ENCODE measurements at regions not wholly inside any gene's neighbourhood (a gene's known extent, or its start where the extent isn't known, plus 50 kb on each side); places are given as distances from the start of the nearest gene placed in this dataset.
"Not testable (repeated sequence)": the region's sequence is repeated elsewhere in the genome, so short reads cannot be mapped to it uniquely, and the experiment has no call there.

GRCh38 chr11:135006800-135007199, 594.8 kb upstream of the B3GAT1 start:
- no peaks in the 10 kb centered on the region for H3K36me3 Mint-ChIP-seq (ENCODE audit: low read depth)
- H3K27me3 Mint-ChIP-seq (ENCODE audit: low read depth): no peaks in the 10 kb centered on the region
- H3K4me1 Mint-ChIP-seq (ENCODE audit: low read depth): no peaks in the 10 kb centered on the region
- intact Hi-C loops (cut with micrococcal nuclease): no loop called here
- DNase-seq (ENCODE audit: low spot score): no peak
- H3K4me3 Mint-ChIP-seq (ENCODE audit: low read depth): no peak overlapping the region
- no peak overlapping the region for H3K27ac Mint-ChIP-seq
- peaks cover 3% of the 10 kb centered on the region for H3K9me3 Mint-ChIP-seq

GRCh38 chr11:135004495-135004894, 592.5 kb upstream of the B3GAT1 start:
- Mint-ChIP-seq H3K27ac (no peak overlapping the region), H3K4me3 (ENCODE audit: low read depth) (no peak overlapping the region), H3K9me3 (no peaks in the 10 kb centered on the region), H3K4me1 (ENCODE audit: low read depth) (no peaks in the 10 kb centered on the region), H3K36me3 (ENCODE audit: low read depth) (no peaks in the 10 kb centered on the region), H3K27me3 (ENCODE audit: low read depth) (no peaks in the 10 kb centered on the region)
- DNase-seq (ENCODE audit: low spot score): no peak
- intact Hi-C loops (cut with micrococcal nuclease): no loop called here

DNA sequence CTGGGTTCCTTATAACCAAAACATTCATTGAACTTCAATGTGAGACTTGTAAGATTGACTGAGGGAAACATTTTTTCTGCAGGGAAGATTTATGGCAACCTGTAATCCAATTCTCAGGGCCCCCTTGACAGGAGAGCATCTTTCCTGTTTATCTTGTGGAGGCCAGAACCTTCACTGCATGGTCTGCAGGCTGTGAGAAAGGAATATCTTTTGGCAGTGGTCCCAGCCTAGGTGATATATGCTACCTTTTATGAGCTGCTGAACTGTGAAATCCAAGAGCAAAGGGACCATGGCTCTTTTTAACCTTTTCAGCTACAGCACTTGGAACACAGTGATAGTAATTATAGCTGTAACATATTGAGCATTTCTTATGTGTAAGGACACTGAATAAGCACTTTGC, 590.2 kb upstream of the B3GAT1 start:
- H3K4me1 Mint-ChIP-seq (ENCODE audit: low read depth): no peaks in the 10 kb centered on the region
- no peaks in the 10 kb centered on the region for H3K9me3 Mint-ChIP-seq
- no peak overlapping the region for H3K27ac Mint-ChIP-seq
- H3K27me3 Mint-ChIP-seq (ENCODE audit: low read depth): no peaks in the 10 kb centered on the region
- intact Hi-C loops (cut with micrococcal nuclease): no loop called here
- no peaks in the 10 kb centered on the region for H3K36me3 Mint-ChIP-seq (ENCODE audit: low read depth)
- DNase-seq (ENCODE audit: low spot score): no peak
- no peak overlapping the region for H3K4me3 Mint-ChIP-seq (ENCODE audit: low read depth)

DNA sequence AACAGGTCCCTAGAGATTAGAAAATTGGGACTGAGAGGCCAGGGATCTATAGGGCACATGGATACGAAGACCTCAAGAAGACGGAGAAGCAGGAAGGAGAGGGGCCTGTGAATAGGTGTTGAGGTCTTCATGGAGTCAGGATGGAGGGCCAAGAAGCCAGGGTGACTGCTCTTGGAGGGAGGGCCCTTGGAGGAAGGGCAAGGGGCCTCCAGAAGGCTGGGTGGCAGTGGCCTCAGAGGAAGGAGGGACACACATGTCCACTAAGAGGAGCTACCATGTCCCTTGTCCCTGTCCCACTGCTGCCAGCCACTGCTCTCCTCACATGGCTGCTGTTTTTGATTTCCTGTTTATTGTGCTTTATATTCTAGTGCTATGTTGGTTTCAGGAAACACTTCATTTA, 589.5 kb upstream of the B3GAT1 start:
- Mint-ChIP-seq H3K36me3 (ENCODE audit: low read depth) (no peaks in the 10 kb centered on the region), H3K27me3 (ENCODE audit: low read depth) (no peaks in the 10 kb centered on the region), H3K27ac (no peak overlapping the region), H3K4me1 (ENCODE audit: low read depth) (no peaks in the 10 kb centered on the region), H3K9me3 (no peaks in the 10 kb centered on the region), H3K4me3 (ENCODE audit: low read depth) (no peak overlapping the region)
- intact Hi-C loops (cut with micrococcal nuclease): no loop called here
- no peak for DNase-seq (ENCODE audit: low spot score)

DNA sequence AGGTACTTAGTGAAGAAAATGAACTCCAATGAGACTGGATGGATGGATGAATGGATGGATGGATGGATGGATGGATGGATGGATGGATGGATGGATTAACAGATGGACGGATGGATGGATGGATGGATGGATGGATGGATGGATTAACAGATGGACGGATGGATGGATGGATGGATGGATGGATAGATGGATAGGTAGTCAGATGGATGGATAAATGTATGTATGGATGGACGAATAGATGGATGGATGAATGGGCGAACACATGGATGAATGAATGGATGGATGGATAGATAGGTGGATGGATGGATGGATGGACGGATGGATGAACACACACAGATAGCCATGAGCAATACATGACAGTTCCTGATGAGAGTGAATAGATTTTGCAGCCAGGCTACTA, 589.0 kb upstream of the B3GAT1 start:
- H3K4me1 Mint-ChIP-seq (ENCODE audit: low read depth); H3K27me3 Mint-ChIP-seq (ENCODE audit: low read depth); intact Hi-C loops (cut with micrococcal nuclease); H3K36me3 Mint-ChIP-seq (ENCODE audit: low read depth); H3K9me3 Mint-ChIP-seq; DNase-seq (ENCODE audit: low spot score); H3K27ac Mint-ChIP-seq; H3K4me3 Mint-ChIP-seq (ENCODE audit: low read depth): not testable (repeated sequence)

GRCh38 chr11:134999590-134999989, 587.5 kb upstream of the B3GAT1 start:
- no peaks in the 10 kb centered on the region for H3K36me3 Mint-ChIP-seq (ENCODE audit: low read depth)
- no peaks in the 10 kb centered on the region for H3K9me3 Mint-ChIP-seq
- DNase-seq (ENCODE audit: low spot score): no peak
- intact Hi-C loops (cut with micrococcal nuclease): no loop called here
- no peak overlapping the region for H3K4me3 Mint-ChIP-seq (ENCODE audit: low read depth)
- no peak overlapping the region for H3K27ac Mint-ChIP-seq
- H3K27me3 Mint-ChIP-seq (ENCODE audit: low read depth): no peaks in the 10 kb centered on the region
- no peaks in the 10 kb centered on the region for H3K4me1 Mint-ChIP-seq (ENCODE audit: low read depth)

GRCh38 chr11:134997652-134998320, 585.7 kb upstream of the B3GAT1 start:
- no peak for DNase-seq (ENCODE audit: low spot score)
- intact Hi-C loops (cut with micrococcal nuclease): no loop called here
- Mint-ChIP-seq H3K4me3 (ENCODE audit: low read depth) (no peak overlapping the region), H3K9me3 (no peaks in the 10 kb centered on the region), H3K27ac (no peak overlapping the region), H3K4me1 (ENCODE audit: low read depth) (no peaks in the 10 kb centered on the region), H3K36me3 (ENCODE audit: low read depth) (no peaks in the 10 kb centered on the region), H3K27me3 (ENCODE audit: low read depth) (no peaks in the 10 kb centered on the region)

- Mint-ChIP-seq H3K36me3 (ENCODE audit: low read depth) (no peaks in the 10 kb centered on the region), H3K27me3 (ENCODE audit: low read depth) (no peaks in the 10 kb centered on the region), H3K4me3 (ENCODE audit: low read depth) (no peak overlapping the region), H3K4me1 (ENCODE audit: low read depth) (no peaks in the 10 kb centered on the region), H3K27ac (no peak overlapping the region), H3K9me3 (no peaks in the 10 kb centered on the region)
- intact Hi-C loops (cut with micrococcal nuclease): no loop called here
- no peak for DNase-seq (ENCODE audit: low spot score)
Measured at GRCh38 chr11:134995741-134996140, 583.7 kb upstream of the B3GAT1 start.

- intact Hi-C loops (cut with micrococcal nuclease): no loop called here
- Mint-ChIP-seq H3K27ac (no peak overlapping the region), H3K27me3 (ENCODE audit: low read depth) (no peaks in the 10 kb centered on the region), H3K36me3 (ENCODE audit: low read depth) (no peaks in the 10 kb centered on the region), H3K9me3 (no peaks in the 10 kb centered on the region), H3K4me1 (ENCODE audit: low read depth) (no peaks in the 10 kb centered on the region), H3K4me3 (ENCODE audit: low read depth) (no peak overlapping the region)
- DNase-seq (ENCODE audit: low spot score): no peak
Measured at GRCh38 chr11:134994431-134994830, 582.4 kb upstream of the B3GAT1 start.

- no peaks in the 10 kb centered on the region for H3K9me3 Mint-ChIP-seq
- no peak for DNase-seq (ENCODE audit: low spot score)
- H3K4me1 Mint-ChIP-seq (ENCODE audit: low read depth): no peaks in the 10 kb centered on the region
- no peaks in the 10 kb centered on the region for H3K36me3 Mint-ChIP-seq (ENCODE audit: low read depth)
- no peak overlapping the region for H3K27ac Mint-ChIP-seq
- no peaks in the 10 kb centered on the region for H3K27me3 Mint-ChIP-seq (ENCODE audit: low read depth)
- no peak overlapping the region for H3K4me3 Mint-ChIP-seq (ENCODE audit: low read depth)
- intact Hi-C loops (cut with micrococcal nuclease): no loop called here
Measured at GRCh38 chr11:134993691-134994243, 581.7 kb upstream of the B3GAT1 start.

DNA sequence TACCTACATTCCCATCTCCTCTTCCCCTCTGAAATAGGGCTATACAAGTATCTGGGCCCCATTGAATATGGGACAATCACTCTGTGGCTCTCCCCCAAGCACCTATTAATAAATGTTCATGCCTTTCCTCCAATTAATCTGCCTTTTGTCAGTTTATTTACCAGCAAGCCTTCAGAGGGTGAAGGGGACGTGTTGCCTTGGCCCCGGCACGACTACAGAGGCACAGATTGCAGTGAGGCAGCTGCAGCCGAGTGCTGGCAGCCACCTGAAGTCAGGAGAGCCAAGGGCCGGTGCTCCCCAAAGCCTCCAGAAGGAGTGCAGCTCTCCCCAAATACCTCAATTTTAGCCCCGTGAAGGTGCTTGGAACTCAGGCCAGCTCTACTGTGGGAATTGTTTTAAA, 580.9 kb upstream of the B3GAT1 start:
- H3K36me3 Mint-ChIP-seq (ENCODE audit: low read depth): no peaks in the 10 kb centered on the region
- no peak overlapping the region for H3K4me3 Mint-ChIP-seq (ENCODE audit: low read depth)
- no peaks in the 10 kb centered on the region for H3K4me1 Mint-ChIP-seq (ENCODE audit: low read depth)
- DNase-seq (ENCODE audit: low spot score): no peak
- intact Hi-C loops (cut with micrococcal nuclease): no loop called here
- no peaks in the 10 kb centered on the region for H3K27me3 Mint-ChIP-seq (ENCODE audit: low read depth)
- H3K27ac Mint-ChIP-seq: no peak overlapping the region
- H3K9me3 Mint-ChIP-seq: no peaks in the 10 kb centered on the region

GRCh38 chr11:134988495-134988894, 576.5 kb upstream of the B3GAT1 start:
- Mint-ChIP-seq H3K36me3 (ENCODE audit: low read depth) (no peaks in the 10 kb centered on the region), H3K4me3 (ENCODE audit: low read depth) (no peak overlapping the region), H3K9me3 (no peaks in the 10 kb centered on the region), H3K4me1 (ENCODE audit: low read depth) (no peaks in the 10 kb centered on the region), H3K27me3 (ENCODE audit: low read depth) (no peaks in the 10 kb centered on the region), H3K27ac (no peak overlapping the region)
- DNase-seq (ENCODE audit: low spot score): no peak
- intact Hi-C loops (cut with micrococcal nuclease): no loop called here

DNA sequence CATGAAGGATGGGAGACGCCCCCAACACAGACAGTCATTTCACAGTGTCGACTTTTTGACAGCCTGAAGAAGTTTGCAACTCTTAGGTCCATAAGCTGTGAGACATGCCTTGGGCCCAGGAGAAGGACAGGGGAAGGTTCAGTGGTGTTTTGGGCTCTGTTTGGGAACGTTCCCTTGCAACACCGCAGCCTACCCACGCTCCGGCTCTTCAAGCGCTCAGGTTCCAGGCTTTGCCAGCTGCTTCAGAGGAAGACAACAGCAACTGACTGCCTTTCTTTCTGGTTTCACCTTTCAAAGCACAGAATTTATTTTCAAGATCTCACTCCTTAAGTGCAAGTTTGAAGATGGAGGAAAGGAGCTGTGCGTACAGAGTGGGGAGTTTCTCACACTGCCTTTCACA, 575.8 kb upstream of the B3GAT1 start:
- H3K4me1 Mint-ChIP-seq (ENCODE audit: low read depth): no peaks in the 10 kb centered on the region
- H3K4me3 Mint-ChIP-seq (ENCODE audit: low read depth): no peak overlapping the region
- no peaks in the 10 kb centered on the region for H3K36me3 Mint-ChIP-seq (ENCODE audit: low read depth)
- no peaks in the 10 kb centered on the region for H3K27me3 Mint-ChIP-seq (ENCODE audit: low read depth)
- intact Hi-C loops (cut with micrococcal nuclease): no loop called here
- H3K27ac Mint-ChIP-seq: no peak overlapping the region
- no peaks in the 10 kb centered on the region for H3K9me3 Mint-ChIP-seq
- no peak for DNase-seq (ENCODE audit: low spot score)

Data from activated T-helper 2 cell treated with anti-CD3 and anti-CD28 coated beads, Interferon-gamma antibody, Interleukin-2, Interleukin-4, amounts not matched to agents 10 μg/mL and 5 μg/mL and 100 μg/mL, durations not matched to agents 14 hours and 24 hours and 36 hours (primary cell).